Subcutaneous abdominal adipose tissue (tissue), 5 donors: ENCODE measurements at regions not wholly inside any gene's neighbourhood (a gene's known extent, or its start where the extent isn't known, plus 50 kb on each side); places are given as distances from the start of the nearest gene placed in this dataset.
"Not testable (repeated sequence)": the region's sequence is repeated elsewhere in the genome, so short reads cannot be mapped to it uniquely, and the experiment has no call there.

Experiments used
- H3K27ac ChIP-seq: one replicate; pipeline ENCODE4 v1.7.0; 2013; ENCODE audit warnings: low read depth, mild to moderate bottlenecking, inconsistent platforms, low read length, moderate library complexity
- H3K27me3 ChIP-seq, 5 donors: one replicate each; pipeline ENCODE4 v1.7.0; 2013; ENCODE audit warnings: low read length in 5 of 5, inconsistent platforms in 1 of 5; ENCODE audit not compliant: control insufficient read depth in 5 of 5, insufficient read depth in 4 of 5
- H3K36me3 ChIP-seq, 5 donors: one replicate each; pipeline ENCODE4 v1.7.0; 2013; ENCODE audit warnings: low read length in 5 of 5; ENCODE audit not compliant: control insufficient read depth in 5 of 5, insufficient read depth in 5 of 5
- H3K4me1 ChIP-seq, 5 donors: one replicate each; pipeline ENCODE4 v1.7.0; 2013; ENCODE audit warnings: low read length in 5 of 5, mild to moderate bottlenecking in 3 of 5, moderate library complexity in 1 of 5; ENCODE audit not compliant: control insufficient read depth in 5 of 5, insufficient read depth in 5 of 5
- H3K4me3 ChIP-seq, 5 donors: one replicate each; pipeline ENCODE4 v1.7.0; 2013; ENCODE audit warnings: low read length in 5 of 5, low read depth in 1 of 5
- H3K9ac ChIP-seq, 5 donors: one replicate each; pipeline ENCODE4 v1.7.0; 2013; ENCODE audit warnings: low read length in 5 of 5, mild to moderate bottlenecking in 4 of 5, moderate library complexity in 3 of 5
- H3K9me3 ChIP-seq, 5 donors: one replicate each; pipeline ENCODE4 v1.7.0; 2013; ENCODE audit warnings: low read length in 5 of 5; ENCODE audit not compliant: control insufficient read depth in 5 of 5
- donor health status: healthy.
- donor health status: healthy.
- donor health status: healthy.
- donor health status: healthy.
- donor health status: healthy.

GRCh38 chr4:60729764-60730163 is 470.4 kb upstream of the ADGRL3 start:
- H3K27me3 ChIP-seq, H3K9ac ChIP-seq, H3K27ac ChIP-seq, H3K36me3 ChIP-seq, H3K4me1 ChIP-seq, H3K4me3 ChIP-seq, H3K9me3 ChIP-seq: not testable (repeated sequence)

GRCh38 chr4:60737858-60738257 is 462.3 kb upstream of the ADGRL3 start:
- H3K27ac ChIP-seq = no peak overlapping the region
- H3K27me3 ChIP-seq = no peaks in the 10 kb centered on the region
- no peaks in the 10 kb centered on the region for H3K4me1 ChIP-seq
- H3K36me3 ChIP-seq = no peaks in the 10 kb centered on the region
- no peak overlapping the region for H3K4me3 ChIP-seq
- no peak overlapping the region for H3K9ac ChIP-seq
- H3K9me3 ChIP-seq = no peaks in the 10 kb centered on the region

GRCh38 chr4:60743654-60744053 is 456.5 kb upstream of the ADGRL3 start:
- no peak overlapping the region for H3K4me3 ChIP-seq
- H3K9ac ChIP-seq = no peak overlapping the region
- no peaks in the 10 kb centered on the region for H3K9me3 ChIP-seq
- H3K4me1 ChIP-seq = no peaks in the 10 kb centered on the region
- H3K36me3 ChIP-seq = no peaks in the 10 kb centered on the region
- H3K27ac ChIP-seq = no peak overlapping the region
- H3K27me3 ChIP-seq = no peaks in the 10 kb centered on the region

- no peaks in the 10 kb centered on the region for H3K4me1 ChIP-seq
- H3K36me3 ChIP-seq = no peaks in the 10 kb centered on the region
- no peak overlapping the region for H3K4me3 ChIP-seq
- no peaks in the 10 kb centered on the region for H3K27me3 ChIP-seq
- H3K27ac ChIP-seq = no peak overlapping the region
- no peaks in the 10 kb centered on the region for H3K9me3 ChIP-seq
- H3K9ac ChIP-seq = no peak overlapping the region
Measured at GRCh38 chr4:60744767-60745166, 455.4 kb upstream of the ADGRL3 start.

- no peaks in the 10 kb centered on the region for H3K4me1 ChIP-seq
- no peaks in the 10 kb centered on the region for H3K36me3 ChIP-seq
- H3K27ac ChIP-seq = no peak overlapping the region
- H3K9me3 ChIP-seq = no peaks in the 10 kb centered on the region
- H3K9ac ChIP-seq = no peak overlapping the region
- no peaks in the 10 kb centered on the region for H3K27me3 ChIP-seq
- no peak overlapping the region for H3K4me3 ChIP-seq
Measured at GRCh38 chr4:60745800-60746571, 454.1 kb upstream of the ADGRL3 start.

- Histone ChIP-seq H3K4me3 (no peak overlapping the region), H3K36me3 (no peaks in the 10 kb centered on the region), H3K27ac (no peak overlapping the region), H3K4me1 (no peaks in the 10 kb centered on the region), H3K9me3 (peaks cover 0 to 2% (median 0%) of the 10 kb centered on the region in 5 donors), H3K9ac (no peak overlapping the region), H3K27me3 (no peaks in the 10 kb centered on the region)
Measured at GRCh38 chr4:60750962-60751361, 449.2 kb upstream of the ADGRL3 start.

GRCh38 chr4:60757986-60758680 is 442.0 kb upstream of the ADGRL3 start:
- H3K4me1 ChIP-seq = no peaks in the 10 kb centered on the region
- H3K9ac ChIP-seq = no peak overlapping the region
- no peak overlapping the region for H3K4me3 ChIP-seq
- no peaks in the 10 kb centered on the region for H3K36me3 ChIP-seq
- no peaks in the 10 kb centered on the region for H3K27me3 ChIP-seq
- peaks cover 0 to 2% (median 0%) of the 10 kb centered on the region in 5 donors for H3K9me3 ChIP-seq
- no peak overlapping the region for H3K27ac ChIP-seq

GRCh38 chr4:60759518-60760245 is 440.4 kb upstream of the ADGRL3 start:
- Histone ChIP-seq H3K9me3 (peaks cover 0 to 2% (median 0%) of the 10 kb centered on the region in 5 donors), H3K27me3 (no peaks in the 10 kb centered on the region), H3K27ac (no peak overlapping the region), H3K36me3 (no peaks in the 10 kb centered on the region), H3K4me1 (no peaks in the 10 kb centered on the region), H3K4me3 (no peak overlapping the region), H3K9ac (no peak overlapping the region)

- Histone ChIP-seq H3K9ac (no peak overlapping the region), H3K27me3 (no peaks in the 10 kb centered on the region), H3K4me1 (no peaks in the 10 kb centered on the region), H3K9me3 (peaks cover 0 to 2% (median 0%) of the 10 kb centered on the region in 5 donors), H3K4me3 (no peak overlapping the region), H3K27ac (no peak overlapping the region), H3K36me3 (no peaks in the 10 kb centered on the region)
Measured at GRCh38 chr4:60780874-60781273, 419.3 kb upstream of the ADGRL3 start.

GRCh38 chr4:60790608-60791007 is 409.5 kb upstream of the ADGRL3 start:
- no peaks in the 10 kb centered on the region for H3K9me3 ChIP-seq
- no peaks in the 10 kb centered on the region for H3K4me1 ChIP-seq
- no peaks in the 10 kb centered on the region for H3K36me3 ChIP-seq
- no peaks in the 10 kb centered on the region for H3K27me3 ChIP-seq
- no peak overlapping the region for H3K4me3 ChIP-seq
- H3K27ac ChIP-seq = no peak overlapping the region
- no peak overlapping the region for H3K9ac ChIP-seq
